ENCODE measurements at regions not wholly inside any gene's neighbourhood (a gene's known extent, or its start where the extent isn't known, plus 50 kb on each side); places are given as distances from the start of the nearest gene placed in this dataset.

- no peak overlapping the region for H3K4me3 ChIP-seq (ENCODE audit: low read depth, low read length)
- TF ChIP-seq CTCF (conservative IDR thresholded peaks at IDR 0.05; ENCODE audit: low read depth, low read length) = no peak
- DNase-seq (ENCODE audit: low read depth) = no peak
Observed at GRCh38 chr20:57071954-57072583, 194.4 kb downstream of the BMP7 start.

GRCh38 chr20:57073402-57073801, 193.0 kb downstream of the BMP7 start:
- H3K4me3 ChIP-seq (ENCODE audit: low read depth, low read length) = no peak overlapping the region
- TF ChIP-seq CTCF (conservative IDR thresholded peaks at IDR 0.05; ENCODE audit: low read depth, low read length) = no peak
- DNase-seq (ENCODE audit: low read depth) = no peak

- no peak for DNase-seq (ENCODE audit: low read depth)
- no peak overlapping the region for H3K4me3 ChIP-seq (ENCODE audit: low read depth, low read length)
- no peak for TF ChIP-seq CTCF (conservative IDR thresholded peaks at IDR 0.05; ENCODE audit: low read depth, low read length)
Observed at GRCh38 chr20:57074386-57074785, 192.1 kb downstream of the BMP7 start.

GRCh38 chr20:57075181-57075580, 191.3 kb downstream of the BMP7 start:
- DNase-seq (ENCODE audit: low read depth) = no peak
- TF ChIP-seq CTCF (conservative IDR thresholded peaks at IDR 0.05; ENCODE audit: low read depth, low read length) = no peak
- no peak overlapping the region for H3K4me3 ChIP-seq (ENCODE audit: low read depth, low read length)

- no peak for TF ChIP-seq CTCF (conservative IDR thresholded peaks at IDR 0.05; ENCODE audit: low read depth, low read length)
- no peak for DNase-seq (ENCODE audit: low read depth)
- H3K4me3 ChIP-seq (ENCODE audit: low read depth, low read length) = no peak overlapping the region
Observed at GRCh38 chr20:57075603-57076002, 190.8 kb downstream of the BMP7 start.

- no peak overlapping the region for H3K4me3 ChIP-seq (ENCODE audit: low read depth, low read length)
- peak; percentile 84 for DNase-seq (ENCODE audit: low read depth)
- no peak for TF ChIP-seq CTCF (conservative IDR thresholded peaks at IDR 0.05; ENCODE audit: low read depth, low read length)
Observed at GRCh38 chr20:57076152-57076652, 190.2 kb downstream of the BMP7 start.

- no peak for DNase-seq (ENCODE audit: low read depth)
- H3K4me3 ChIP-seq (ENCODE audit: low read depth, low read length) = no peak overlapping the region
- no peak for TF ChIP-seq CTCF (conservative IDR thresholded peaks at IDR 0.05; ENCODE audit: low read depth, low read length)
Observed at GRCh38 chr20:57076951-57077350, 189.5 kb downstream of the BMP7 start.

Measured in choroid plexus epithelial cell (primary cell).